Activated T-cell treated with anti-CD3 and anti-CD28 coated beads for 4 hours (primary cell): ENCODE measurements at regions not wholly inside any gene's neighbourhood (a gene's known extent, or its start where the extent isn't known, plus 50 kb on each side); places are given as distances from the start of the nearest gene placed in this dataset.
"Not testable (repeated sequence)": the region's sequence is repeated elsewhere in the genome, so short reads cannot be mapped to it uniquely, and the experiment has no call there.

ENCODE experiments used
- DNase-seq: peaks from one replicate; pipeline ENCODE4 v3.0.0-alpha.2; 2020

- DNase-seq: no peak
These were observed 286.5 kb upstream of the ERCC4 start for GRCh38 chr16:13633391-13633861.

GRCh38 chr16:13634253-13634652 lies 285.7 kb upstream of the ERCC4 start:
- no peak for DNase-seq

GRCh38 chr16:13634959-13635358 lies 285.0 kb upstream of the ERCC4 start:
- no peak for DNase-seq

GRCh38 chr16:13638218-13638617 lies 281.7 kb upstream of the ERCC4 start:
- no peak for DNase-seq

GRCh38 chr16:13643412-13643811 lies 276.5 kb upstream of the ERCC4 start:
- DNase-seq: no peak

- DNase-seq: no peak
These were observed 274.2 kb upstream of the ERCC4 start for GRCh38 chr16:13645601-13646245.

GRCh38 chr16:13660807-13661206 lies 259.1 kb upstream of the ERCC4 start:
- no peak for DNase-seq

- no peak for DNase-seq
These were observed 254.1 kb upstream of the ERCC4 start for GRCh38 chr16:13665876-13666275.

GRCh38 chr16:13672196-13672595 lies 247.8 kb upstream of the ERCC4 start:
- DNase-seq: no peak

GRCh38 chr16:13680021-13680889 lies 239.7 kb upstream of the ERCC4 start:
- no peak for DNase-seq

- no peak for DNase-seq
These were observed 235.0 kb upstream of the ERCC4 start for GRCh38 chr16:13684819-13685563.

GRCh38 chr16:13696017-13696416 lies 223.9 kb upstream of the ERCC4 start:
- DNase-seq: no peak

- DNase-seq: no peak
These were observed 222.9 kb upstream of the ERCC4 start for GRCh38 chr16:13697013-13697412.

GRCh38 chr16:13697568-13697967 lies 222.4 kb upstream of the ERCC4 start:
- no peak for DNase-seq

GRCh38 chr16:13702614-13703013 lies 217.3 kb upstream of the ERCC4 start:
- DNase-seq: no peak

GRCh38 chr16:13708347-13709120 lies 211.4 kb upstream of the ERCC4 start:
- DNase-seq: no peak

- DNase-seq: no peak
These were observed 201.2 kb upstream of the ERCC4 start for GRCh38 chr16:13718748-13719147.

GRCh38 chr16:13727943-13728342 lies 192.0 kb upstream of the ERCC4 start:
- DNase-seq: no peak

- DNase-seq: no peak
These were observed 186.4 kb upstream of the ERCC4 start for GRCh38 chr16:13733561-13733960.

GRCh38 chr16:13739621-13740373 lies 180.2 kb upstream of the ERCC4 start:
- DNase-seq: not testable (repeated sequence)

GRCh38 chr16:13742928-13743327 lies 177.0 kb upstream of the ERCC4 start:
- no peak for DNase-seq

GRCh38 chr16:13743571-13743970 lies 176.4 kb upstream of the ERCC4 start:
- no peak for DNase-seq
